A549 (cell line): ENCODE measurements at regions not wholly inside any gene's neighbourhood (a gene's known extent, or its start where the extent isn't known, plus 50 kb on each side); places are given as distances from the start of the nearest gene placed in this dataset.

ENCODE experiments used
- ATAC-seq, 2 experiments: fragments of 200-7000 bp in 1 of 2; fragments of >200 bp in 1 of 2; cut with Nextera tagmentation in 1 of 2; cut with Tn5 transposase in 1 of 2; 3 replicates each; pipeline versions ENCODE4 v1.8.0 to v1.9.1; 2018 to 2020; ENCODE audit warnings: mild to moderate bottlenecking in 1 of 2, moderate library complexity in 1 of 2
- CTCF ChIA-PET: fragments of 300-600 bp; sonication (Branson Sonifier 250); formaldehyde crosslinking; extraction: SDS; loops from one replicate; lab custom pipeline; 2021; ENCODE audit warnings: antibody characterized with exemption, inconsistent platforms; lab: Yijun Ruan, JAX
- POLR2A ChIA-PET: fragments of 350-600 bp; formaldehyde crosslinking; extraction: SDS; loops from one replicate; lab custom pipeline; 2021; ENCODE audit warnings: antibody characterized with exemption, inconsistent platforms; lab: Yijun Ruan, JAX
- DNase-seq, 2 experiments: peaks; one replicate each; pipeline versions ENCODE4 v3.0.0 to v3.0.0-alpha.2; 2011 to 2016; ENCODE audit warnings: low read depth in 1 of 2, low spot score in 1 of 2
- FAIRE-seq: peaks from 2 replicates; lab custom pipeline; 2011; peaks lifted over from hg19 to GRCh38; lab: Jason Lieb, UNC
- H3K27ac ChIP-seq, 2 experiments: fragments of >200 bp; sonication (Bioruptor Twin); formaldehyde crosslinking; 3 replicates each; pipeline ENCODE4 v1.5.1; 2016 to 2017
- H3K4me1 ChIP-seq: fragments of >200 bp; sonication (Bioruptor Twin); formaldehyde crosslinking; 3 replicates; pipeline ENCODE4 v1.6.1; 2016
- H3K4me2 ChIP-seq: fragments of >200 bp; sonication (Bioruptor Twin); formaldehyde crosslinking; 3 replicates; pipeline ENCODE4 v1.6.1; 2016
- H3K4me3 ChIP-seq: fragments of >200 bp; sonication (Bioruptor Twin); formaldehyde crosslinking; 3 replicates; pipeline ENCODE4 v1.5.1; 2016
- H3K9me3 ChIP-seq: fragments of >200 bp; sonication (Bioruptor Twin); formaldehyde crosslinking; 3 replicates; pipeline ENCODE4 v1.6.1; 2016
- ATOH8 ChIP-seq: fragments of 250-450 bp; sonication (Bioruptor Pico); IDR thresholded peaks from 2 replicates; pipeline ENCODE4 v1.5.0; 2020; ENCODE audit warnings: low read depth, mild to moderate bottlenecking, moderate library complexity
- BCL3 ChIP-seq: fragments of >200 bp; sonication (Bioruptor Twin); formaldehyde crosslinking; IDR thresholded peaks from 3 replicates; pipeline ENCODE4 v1.6.1; 2016
- CBX8 ChIP-seq: fragments of 200-600 bp; sonication (generic); IDR thresholded peaks from 2 replicates; pipeline ENCODE4 v1.6.1; 2016
- CTCF ChIP-seq: fragments of >200 bp; sonication (Bioruptor Twin); formaldehyde crosslinking; IDR thresholded peaks from 3 replicates; pipeline ENCODE4 v1.5.1; 2016
- EHMT2 ChIP-seq: fragments of 200-600 bp; sonication (generic); IDR thresholded peaks from 2 replicates; pipeline ENCODE4 v1.6.1; 2016; ENCODE audit warnings: antibody characterized with exemption, low read depth, mild to moderate bottlenecking, moderate library complexity
- ELK1 ChIP-seq: fragments of 150-350 bp; IDR thresholded peaks from 2 replicates; pipeline ENCODE4 v1.6.1; 2014; ENCODE audit warnings: low read depth, mild to moderate bottlenecking, low read length
- FOSB ChIP-seq: fragments of 250-450 bp; sonication (Bioruptor Pico); IDR thresholded peaks from 2 replicates; pipeline ENCODE4 v1.5.0; 2020; ENCODE audit warnings: mild to moderate bottlenecking, moderate library complexity
- FOSL2 ChIP-seq, 2 experiments: fragments of 450-650 bp in 1 of 2; fragments of >200 bp in 1 of 2; sonication (Bioruptor Twin) in 1 of 2; formaldehyde crosslinking; IDR thresholded peaks; 2 replicates each; pipeline versions ENCODE4 v1.5.0 to v1.6.1; 2016 to 2020; ENCODE audit warnings: mild to moderate bottlenecking in 1 of 2, moderate library complexity in 1 of 2
- FOXS1 ChIP-seq: fragments of 250-450 bp; sonication (Bioruptor Pico); IDR thresholded peaks from 2 replicates; pipeline ENCODE4 v1.5.0; 2020; ENCODE audit warnings: mild to moderate bottlenecking, moderate library complexity
- HEYL ChIP-seq: fragments of 250-450 bp; sonication (Bioruptor Pico); IDR thresholded peaks from 2 replicates; pipeline ENCODE4 v1.8.0; 2021; ENCODE audit warnings: mild to moderate bottlenecking, moderate library complexity
- HOXA7 ChIP-seq: fragments of 250-450 bp; sonication (Bioruptor Pico); IDR thresholded peaks from 2 replicates; pipeline ENCODE4 v1.5.0; 2020; ENCODE audit warnings: mild to moderate bottlenecking, moderate library complexity
- HOXB13 ChIP-seq: fragments of 250-450 bp; sonication (Bioruptor Pico); IDR thresholded peaks from 2 replicates; pipeline ENCODE4 v1.5.0; 2020; ENCODE audit warnings: low read depth, mild to moderate bottlenecking, moderate library complexity
- KDM1A ChIP-seq: fragments of 200-600 bp; sonication (generic); IDR thresholded peaks from 2 replicates; pipeline ENCODE4 v1.6.1; 2016; ENCODE audit warnings: low read depth, mild to moderate bottlenecking
- KDM5A ChIP-seq: fragments of 200-600 bp; sonication (generic); IDR thresholded peaks from 2 replicates; pipeline ENCODE4 v1.6.1; 2016; ENCODE audit warnings: antibody characterized with exemption, mild to moderate bottlenecking
- MAFK ChIP-seq: fragments of 450-650 bp; IDR thresholded peaks from 2 replicates; pipeline ENCODE4 v1.6.1; 2014; ENCODE audit not compliant: partially characterized antibody
- MAX ChIP-seq: IDR thresholded peaks from 2 replicates; pipeline ENCODE4 v1.6.1; 2012
- MYC ChIP-seq: IDR thresholded peaks from 2 replicates; pipeline ENCODE4 v1.6.1; 2012; ENCODE audit warnings: mild to moderate bottlenecking, inconsistent platforms, low read length, improper control_type of control experiment, borderline replicate concordance
- NR3C1 ChIP-seq: fragments of >200 bp; sonication (Bioruptor Twin); formaldehyde crosslinking; IDR thresholded peaks from 3 replicates; pipeline ENCODE4 v1.6.1; 2017
- PHF8 ChIP-seq: fragments of 200-600 bp; sonication (generic); IDR thresholded peaks from 2 replicates; pipeline ENCODE4 v1.6.1; 2016; ENCODE audit warnings: low read depth, mild to moderate bottlenecking, antibody characterized with exemption, moderate library complexity, borderline replicate concordance
- POLR2A ChIP-seq: IDR thresholded peaks from 2 replicates; pipeline ENCODE4 v1.6.1; 2012; ENCODE audit warnings: mild to moderate bottlenecking, low read length
- POLR2AphosphoS2 ChIP-seq: conservative IDR thresholded peaks from 2 replicates; pipeline ENCODE4 v1.6.1; 2012; ENCODE audit warnings: low read length, improper control_type of control experiment, inconsistent platforms
- RARB ChIP-seq: fragments of 250-450 bp; sonication (Bioruptor Pico); IDR thresholded peaks from 2 replicates; pipeline ENCODE4 v1.8.0; 2021; ENCODE audit warnings: mild to moderate bottlenecking, moderate library complexity
- RCOR1 ChIP-seq: fragments of 150-350 bp; IDR thresholded peaks from 2 replicates; pipeline ENCODE4 v1.6.1; 2014; ENCODE audit warnings: antibody characterized with exemption, low read length, low read depth
- REST ChIP-seq: fragments of 200-600 bp; sonication (generic); IDR thresholded peaks from 2 replicates; pipeline ENCODE4 v1.6.1; 2016; ENCODE audit warnings: antibody characterized with exemption, mild to moderate bottlenecking, moderate library complexity
- RFX5 ChIP-seq: fragments of 450-650 bp; IDR thresholded peaks from 2 replicates; pipeline ENCODE4 v1.7.1; 2014; ENCODE audit warnings: antibody characterized with exemption, mild to moderate bottlenecking, moderate library complexity
- SMC3 ChIP-seq: fragments of >200 bp; sonication (Bioruptor Twin); formaldehyde crosslinking; IDR thresholded peaks from 3 replicates; pipeline ENCODE4 v1.6.1; 2018; ENCODE audit warnings: inconsistent platforms
- SREBF2 ChIP-seq: fragments of 450-650 bp; IDR thresholded peaks from 2 replicates; pipeline ENCODE4 v1.6.1; 2014; ENCODE audit warnings: mild to moderate bottlenecking, moderate library complexity
- ZFP36 ChIP-seq: fragments of 450-650 bp; IDR thresholded peaks from 2 replicates; pipeline ENCODE4 v1.6.1; 2014; ENCODE audit warnings: borderline replicate concordance; ENCODE audit not compliant: partially characterized antibody
- WGBS: methylation state at CpG from one replicate; pipeline ENCODE4 v1.1.6; 2017; ENCODE audit errors: missing lambda C conversion rate; 5-methylcytosine and 5-hydroxymethylcytosine counted together

GRCh38 chr1:57831624-57832023 lies 407.8 kb upstream of the DAB1 start:
- POLR2A ChIA-PET: no interaction called here
- H3K27ac ChIP-seq: no peak overlapping the region
- DNase-seq: peak in 1 of 2 experiments; percentile 1
- CTCF ChIA-PET: no interaction called here
- no peak for FAIRE-seq
- ATAC-seq: no peak
- no peak for TF ChIP-seq ATOH8 (CRISPR knock-in tag)
- H3K4me3 ChIP-seq: no peak overlapping the region
- H3K9me3 ChIP-seq: no peaks in the 10 kb centered on the region
- no peak overlapping the region for H3K4me2 ChIP-seq
- H3K4me1 ChIP-seq: no peaks in the 10 kb centered on the region
- whole genome bisulfite sequencing: 0% methylated on average over 1 of the region's 1 CpG

- Histone ChIP-seq H3K4me3 (no peak overlapping the region), H3K27ac (no peak overlapping the region), H3K4me2 (no peak overlapping the region), H3K4me1 (no peaks in the 10 kb centered on the region), H3K9me3 (no peaks in the 10 kb centered on the region)
- ATAC-seq: no peak
- WGBS: 48% methylated on average over 2 of the region's 2 CpGs
- no peak for FAIRE-seq
- CTCF ChIA-PET: no interaction called here
- POLR2A ChIA-PET: no interaction called here
- TF ChIP-seq HOXA7: no peak
- no peak for TF ChIP-seq FOSL2 (IDR thresholded peaks at IDR 0.05)
- no peak for TF ChIP-seq FOSL2 (CRISPR knock-in tag; IDR thresholded peaks at IDR 0.05)
- TF ChIP-seq REST: no peak
- TF ChIP-seq PHF8: no peak
- no peak for TF ChIP-seq FOXS1 (CRISPR knock-in tag)
- no peak for TF ChIP-seq SMC3
- no peak for TF ChIP-seq ELK1
- no peak for TF ChIP-seq CTCF
- TF ChIP-seq NR3C1: no peak
- no peak for TF ChIP-seq MAFK
- no peak for TF ChIP-seq RCOR1
- no peak for TF ChIP-seq ZFP36
- TF ChIP-seq EHMT2: no peak
- TF ChIP-seq KDM5A: no peak
- DNase-seq: no peak
These were observed 402.7 kb upstream of the DAB1 start for GRCh38 chr1:57826535-57826934.

GRCh38 chr1:57824535-57824934 lies 400.7 kb upstream of the DAB1 start:
- 0% methylated on average over 3 of the region's 3 CpGs for WGBS
- no peak for ATAC-seq
- Histone ChIP-seq H3K4me1 (no peaks in the 10 kb centered on the region), H3K9me3 (no peaks in the 10 kb centered on the region), H3K4me3 (no peak overlapping the region), H3K27ac (no peak overlapping the region), H3K4me2 (no peak overlapping the region)
- no peak for FAIRE-seq
- DNase-seq: no peak
- ChIA-PET CTCF (no interaction called here), POLR2A (no interaction called here)
- TF ChIP-seq KDM5A (no peak), MYC (no peak), RARB (CRISPR knock-in tag) (no peak), MAX (no peak), FOSB (no peak), RFX5 (no peak), MAFK (no peak), BCL3 (no peak), KDM1A (no peak), POLR2AphosphoS2 (no peak), SREBF2 (no peak), NR3C1 (no peak), HOXB13 (CRISPR knock-in tag) (no peak), CBX8 (no peak), POLR2A (no peak), HEYL (CRISPR knock-in tag) (no peak)
